CD4-positive, alpha-beta memory T cell (primary cell): ENCODE measurements at regions not wholly inside any gene's neighbourhood (a gene's known extent, or its start where the extent isn't known, plus 50 kb on each side); places are given as distances from the start of the nearest gene placed in this dataset.

ENCODE experiments used
- CTCF ChIA-PET: fragments of 350-600 bp; sonication (Branson Sonifier 250); formaldehyde crosslinking; loops from one replicate; lab custom pipeline; 2021; ENCODE audit warnings: inconsistent platforms; ENCODE audit not compliant: partially characterized antibody; lab: Charles Lee
- POLR2A ChIA-PET: fragments of 350-600 bp; sonication (Branson Sonifier 250); formaldehyde crosslinking; loops from one replicate; lab custom pipeline; 2021; ENCODE audit not compliant: partially characterized antibody; lab: Charles Lee
- DNase-seq, 5 donors: peaks; one replicate each; pipeline versions ENCODE4 v3.0.0 to v3.0.0-alpha.2; 2020 to 2022; ENCODE audit warnings: mixed read lengths in 1 of 5
- H3K27ac ChIP-seq: one replicate; pipeline ENCODE4 v1.7.0; 2013; ENCODE audit warnings: low read depth, low read length
- H3K27me3 ChIP-seq: 2 replicates; pipeline ENCODE4 v1.7.0; 2013; ENCODE audit warnings: mild to moderate bottlenecking, low read length, moderate library complexity; ENCODE audit not compliant: insufficient read depth
- H3K36me3 ChIP-seq: 2 replicates; pipeline ENCODE4 v1.7.0; 2013; ENCODE audit warnings: mild to moderate bottlenecking, low read length, moderate library complexity; ENCODE audit not compliant: insufficient read depth
- H3K4me1 ChIP-seq: 2 replicates; pipeline ENCODE4 v1.7.0; 2013; ENCODE audit warnings: mild to moderate bottlenecking, low read length, moderate library complexity; ENCODE audit not compliant: insufficient read depth
- H3K4me3 ChIP-seq, 2 donors: one replicate each; pipeline ENCODE4 v1.7.0; 2013; ENCODE audit warnings: low read length in 2 of 2, mild to moderate bottlenecking in 1 of 2
- H3K9me3 ChIP-seq, 2 donors: one replicate each; pipeline ENCODE4 v1.7.0; 2013; ENCODE audit warnings: low read length in 2 of 2, control low read depth in 1 of 2; ENCODE audit not compliant: control insufficient read depth in 1 of 2
- H3K27ac Mint-ChIP-seq, 7 donors: one replicate each; pipeline ENCODE4 v1.8.0; 2020 to 2021; ENCODE audit warnings: mixed read lengths in 7 of 7, mild to moderate bottlenecking in 6 of 7, inconsistent platforms in 3 of 7, moderate library complexity in 3 of 7
- H3K27me3 Mint-ChIP-seq, 2 donors: one replicate each; pipeline ENCODE4 v1.8.0; 2020 to 2021; ENCODE audit warnings: mixed read lengths in 2 of 2
- H3K36me3 Mint-ChIP-seq, 2 donors: one replicate each; pipeline ENCODE4 v1.8.0; 2020 to 2021; ENCODE audit warnings: mixed read lengths in 2 of 2, inconsistent platforms in 1 of 2, mild to moderate bottlenecking in 1 of 2
- H3K4me1 Mint-ChIP-seq, 4 donors: one replicate each; pipeline ENCODE4 v1.8.0; 2020 to 2021; ENCODE audit warnings: mixed read lengths in 4 of 4, mild to moderate bottlenecking in 1 of 4
- H3K4me3 Mint-ChIP-seq, 8 donors: one replicate each; pipeline ENCODE4 v1.8.0; 2020 to 2021; ENCODE audit warnings: mixed read lengths in 8 of 8, mild to moderate bottlenecking in 7 of 8, moderate library complexity in 6 of 8, inconsistent platforms in 3 of 8
- H3K9me3 Mint-ChIP-seq, 8 donors: one replicate each; pipeline ENCODE4 v1.8.0; 2020 to 2021; ENCODE audit warnings: mixed read lengths in 8 of 8, mild to moderate bottlenecking in 5 of 8, inconsistent platforms in 3 of 8, moderate library complexity in 1 of 8
- intact Hi-C: fragments of 100-400 bp; cut with micrococcal nuclease; formaldehyde crosslinking; loops from one replicate; pipeline ENCODE4 v1.15.1; 2023

DNA sequence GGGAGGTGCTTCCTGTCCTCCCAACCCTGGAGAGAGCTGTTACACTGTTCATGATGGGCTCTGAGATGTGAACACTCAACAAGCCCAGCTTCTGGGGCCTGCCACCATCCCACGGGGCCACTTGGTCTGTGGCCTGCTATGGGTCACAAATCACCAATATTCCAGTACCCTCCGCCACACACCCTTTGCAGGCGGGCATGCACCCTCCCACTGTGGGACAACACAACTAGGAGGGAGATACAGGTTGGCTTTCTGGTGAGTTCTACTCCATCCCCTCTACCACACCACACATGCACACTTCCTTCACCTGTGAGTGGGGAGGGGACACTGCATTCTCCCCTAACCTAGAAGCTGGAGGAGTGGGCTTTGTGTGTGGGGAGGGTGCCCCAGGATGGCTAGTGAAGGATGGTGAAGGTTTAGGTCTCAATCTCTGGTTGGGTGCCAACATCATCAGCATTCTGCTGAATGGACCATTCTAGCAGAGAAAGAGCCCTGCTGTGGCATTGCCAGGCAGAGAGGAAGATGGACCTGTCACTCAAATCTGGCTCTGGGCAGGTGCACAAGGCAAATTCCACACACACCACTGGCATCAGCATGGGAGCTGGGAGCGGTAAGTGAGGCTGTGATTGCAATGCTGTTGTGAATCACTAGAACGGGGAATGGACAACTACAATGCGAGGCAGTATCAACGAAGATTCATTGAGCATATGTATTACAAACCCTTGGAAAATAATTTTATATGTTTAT is 175.1 kb downstream of the THBS2 start:
- no peaks in the 10 kb centered on the region for H3K36me3 ChIP-seq
- H3K4me1 Mint-ChIP-seq, result no peaks in the 10 kb centered on the region
- POLR2A ChIA-PET, result no interaction called here
- no peak overlapping the region for H3K27ac Mint-ChIP-seq
- H3K27me3 ChIP-seq, result no peaks in the 10 kb centered on the region
- CTCF ChIA-PET, result no interaction called here
- no peak overlapping the region for H3K4me3 Mint-ChIP-seq
- H3K4me3 ChIP-seq, result no peak overlapping the region
- intact Hi-C loops, result no loop called here
- no peak overlapping the region for H3K27ac ChIP-seq
- no peak for DNase-seq
- H3K36me3 Mint-ChIP-seq, result no peaks in the 10 kb centered on the region
- H3K4me1 ChIP-seq, result no peaks in the 10 kb centered on the region
- H3K27me3 Mint-ChIP-seq, result peaks cover 2 to 5% of the 10 kb centered on the region in 2 donors
- H3K9me3 ChIP-seq, result no peaks in the 10 kb centered on the region
- H3K9me3 Mint-ChIP-seq, result peaks cover 0 to 2% (median 0%) of the 10 kb centered on the region in 8 donors

DNA sequence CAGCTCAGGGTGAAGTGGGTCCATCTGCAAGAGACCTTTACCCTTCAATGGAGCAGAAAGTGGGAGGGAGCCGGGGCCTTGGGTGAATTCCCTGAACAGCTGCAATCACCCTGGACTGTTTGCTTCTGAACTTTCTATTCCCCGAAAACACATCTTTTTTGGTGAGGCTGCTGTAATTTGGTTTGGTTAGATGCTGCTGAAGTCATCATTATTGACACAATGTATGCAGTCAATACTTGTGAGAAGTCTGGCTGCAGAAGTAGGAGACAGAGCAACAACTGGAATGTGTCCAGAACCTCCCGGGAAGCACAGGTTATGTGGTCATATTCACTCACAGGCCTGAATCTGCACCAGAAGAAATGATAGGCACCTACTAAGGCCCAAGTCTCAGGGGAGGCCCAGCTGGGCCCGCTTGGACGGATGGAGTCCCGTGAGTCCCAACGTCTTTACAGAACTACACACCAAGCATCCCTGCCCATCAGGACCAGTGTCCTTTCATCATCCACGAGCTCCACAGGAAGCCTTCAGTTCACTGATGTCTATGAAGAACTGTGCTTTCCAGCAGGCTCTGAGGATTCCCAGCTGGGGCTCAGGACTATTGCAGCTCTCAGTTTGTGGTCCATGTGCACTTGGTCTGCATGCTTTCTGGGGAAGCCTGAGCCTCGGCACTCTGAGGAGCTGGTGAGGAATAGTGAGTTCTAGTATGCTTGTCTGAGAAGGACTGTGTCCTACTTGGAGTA is 177.6 kb downstream of the THBS2 start:
- Histone ChIP-seq H3K27ac (no peak overlapping the region), H3K36me3 (no peaks in the 10 kb centered on the region), H3K4me3 (no peak overlapping the region), H3K27me3 (no peaks in the 10 kb centered on the region), H3K4me1 (no peaks in the 10 kb centered on the region), H3K9me3 (no peaks in the 10 kb centered on the region)
- Mint-ChIP-seq H3K9me3 (peaks cover 0 to 2% (median 0%) of the 10 kb centered on the region in 8 donors), H3K4me3 (no peak overlapping the region), H3K27ac (peak overlapping the region in 1 of 7 donors; percentile 48), H3K36me3 (no peaks in the 10 kb centered on the region), H3K4me1 (no peaks in the 10 kb centered on the region), H3K27me3 (peaks cover 2 to 5% of the 10 kb centered on the region in 2 donors)
- DNase-seq, result no peak
- ChIA-PET POLR2A (no interaction called here), CTCF (no interaction called here)
- intact Hi-C loops, result no loop called here

DNA sequence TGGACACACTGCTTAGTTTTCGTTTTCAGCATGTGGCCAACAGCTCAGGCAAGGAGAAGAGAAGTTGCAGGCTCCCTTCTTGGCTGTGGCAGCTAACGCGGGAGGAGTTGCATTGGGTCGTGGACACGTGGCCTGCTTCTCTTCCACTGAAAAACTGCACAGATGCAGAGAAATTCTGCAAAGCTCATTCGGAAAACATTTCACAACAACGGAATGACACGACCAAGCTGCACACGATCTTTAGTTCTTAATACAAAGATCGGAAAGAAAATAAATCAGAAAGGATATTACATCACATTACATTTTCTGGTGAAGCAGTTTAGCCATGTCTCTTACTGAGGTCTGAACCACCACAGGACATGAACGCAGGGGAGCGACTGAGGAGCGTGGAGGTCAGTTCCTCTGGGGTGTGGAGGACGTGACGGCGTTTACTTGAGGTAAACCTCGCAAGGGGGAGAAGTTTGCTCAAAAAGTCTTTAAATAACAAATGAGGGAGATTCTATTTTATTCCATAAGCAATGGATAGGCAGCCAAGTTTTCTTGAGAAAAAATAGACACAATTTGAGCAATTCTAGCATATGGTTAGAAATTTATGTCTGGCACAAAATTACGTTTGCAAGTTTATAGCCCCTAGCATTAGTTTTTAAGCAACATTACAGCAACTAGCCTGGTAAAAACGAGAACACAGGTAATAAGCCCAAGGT is 178.3 kb downstream of the THBS2 start:
- Histone ChIP-seq H3K36me3 (no peaks in the 10 kb centered on the region), H3K27me3 (no peaks in the 10 kb centered on the region), H3K27ac (no peak overlapping the region), H3K4me1 (no peaks in the 10 kb centered on the region), H3K4me3 (no peak overlapping the region), H3K9me3 (no peaks in the 10 kb centered on the region)
- H3K4me1 Mint-ChIP-seq, result no peaks in the 10 kb centered on the region
- intact Hi-C loops, result no loop called here
- ChIA-PET CTCF (no interaction called here), POLR2A (no interaction called here)
- H3K27ac Mint-ChIP-seq, result no peak overlapping the region
- H3K27me3 Mint-ChIP-seq, result peaks cover 2 to 5% of the 10 kb centered on the region in 2 donors
- DNase-seq, result no peak
- H3K9me3 Mint-ChIP-seq, result peaks cover 0 to 2% (median 0%) of the 10 kb centered on the region in 8 donors
- H3K4me3 Mint-ChIP-seq, result no peak overlapping the region
- no peaks in the 10 kb centered on the region for H3K36me3 Mint-ChIP-seq

DNA sequence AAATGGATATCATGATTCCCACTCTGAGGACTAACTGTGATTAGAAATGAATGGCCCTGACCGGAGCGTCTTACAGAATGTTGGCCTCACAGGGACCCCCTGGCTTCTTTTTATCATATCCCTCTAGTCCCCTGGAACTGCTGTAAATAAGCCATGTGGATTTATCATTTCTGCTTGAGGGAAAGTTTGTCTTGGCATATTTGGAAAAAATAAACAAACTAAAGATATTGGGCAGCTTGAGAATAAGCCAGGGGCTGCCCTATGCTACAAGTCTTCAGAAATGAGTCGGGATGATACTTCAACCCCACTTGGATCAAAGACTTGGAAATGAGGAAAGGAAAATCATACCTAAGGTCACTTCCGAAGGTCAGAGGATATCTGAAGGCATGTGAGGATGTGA is 179.1 kb downstream of the THBS2 start:
- H3K4me3 ChIP-seq, result no peak overlapping the region
- ChIA-PET CTCF (no interaction called here), POLR2A (no interaction called here)

DNA sequence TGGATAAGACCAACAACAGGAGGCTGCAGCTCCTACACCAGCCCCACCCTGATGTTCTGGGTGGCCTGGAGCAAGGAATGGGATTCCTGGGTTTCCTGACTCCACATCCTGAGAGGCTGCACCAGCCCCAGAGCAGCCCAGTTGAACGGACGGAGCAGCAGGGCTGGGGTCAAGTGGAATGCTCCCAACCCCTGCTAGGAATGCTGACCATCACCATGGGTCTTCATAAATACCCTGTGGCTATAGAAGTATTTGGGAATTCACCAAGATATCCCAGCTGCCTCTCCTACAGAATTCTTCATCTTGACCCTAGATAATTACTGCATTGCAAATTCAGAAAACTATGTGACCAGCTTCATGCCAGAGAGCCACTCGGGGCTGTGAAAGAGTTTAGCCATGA is 180.3 kb downstream of the THBS2 start:
- Histone ChIP-seq H3K4me3 (no peak overlapping the region), H3K4me1 (no peaks in the 10 kb centered on the region), H3K9me3 (no peaks in the 10 kb centered on the region), H3K27me3 (no peaks in the 10 kb centered on the region), H3K36me3 (no peaks in the 10 kb centered on the region), H3K27ac (no peak overlapping the region)
- no peak for DNase-seq
- Mint-ChIP-seq H3K9me3 (peaks cover 0 to 2% (median 0%) of the 10 kb centered on the region in 8 donors), H3K4me1 (no peaks in the 10 kb centered on the region), H3K27me3 (peaks cover 2 to 3% of the 10 kb centered on the region in 2 donors), H3K36me3 (no peaks in the 10 kb centered on the region), H3K4me3 (no peak overlapping the region), H3K27ac (no peak overlapping the region)
- POLR2A ChIA-PET, result no interaction called here
- intact Hi-C loops, result no loop called here
- CTCF ChIA-PET, result no interaction called here

More for the DNA sequence above, 179.1 kb downstream of the THBS2 start:
- Histone ChIP-seq H3K4me1 (no peaks in the 10 kb centered on the region), H3K27ac (no peak overlapping the region), H3K9me3 (no peaks in the 10 kb centered on the region), H3K27me3 (no peaks in the 10 kb centered on the region), H3K36me3 (no peaks in the 10 kb centered on the region)
- DNase-seq, result no peak
- Mint-ChIP-seq H3K27ac (no peak overlapping the region), H3K9me3 (peaks cover 0 to 2% (median 0%) of the 10 kb centered on the region in 8 donors), H3K4me1 (no peaks in the 10 kb centered on the region), H3K4me3 (no peak overlapping the region), H3K36me3 (no peaks in the 10 kb centered on the region), H3K27me3 (peaks cover 2 to 5% of the 10 kb centered on the region in 2 donors)
- intact Hi-C loops, result no loop called here

DNA sequence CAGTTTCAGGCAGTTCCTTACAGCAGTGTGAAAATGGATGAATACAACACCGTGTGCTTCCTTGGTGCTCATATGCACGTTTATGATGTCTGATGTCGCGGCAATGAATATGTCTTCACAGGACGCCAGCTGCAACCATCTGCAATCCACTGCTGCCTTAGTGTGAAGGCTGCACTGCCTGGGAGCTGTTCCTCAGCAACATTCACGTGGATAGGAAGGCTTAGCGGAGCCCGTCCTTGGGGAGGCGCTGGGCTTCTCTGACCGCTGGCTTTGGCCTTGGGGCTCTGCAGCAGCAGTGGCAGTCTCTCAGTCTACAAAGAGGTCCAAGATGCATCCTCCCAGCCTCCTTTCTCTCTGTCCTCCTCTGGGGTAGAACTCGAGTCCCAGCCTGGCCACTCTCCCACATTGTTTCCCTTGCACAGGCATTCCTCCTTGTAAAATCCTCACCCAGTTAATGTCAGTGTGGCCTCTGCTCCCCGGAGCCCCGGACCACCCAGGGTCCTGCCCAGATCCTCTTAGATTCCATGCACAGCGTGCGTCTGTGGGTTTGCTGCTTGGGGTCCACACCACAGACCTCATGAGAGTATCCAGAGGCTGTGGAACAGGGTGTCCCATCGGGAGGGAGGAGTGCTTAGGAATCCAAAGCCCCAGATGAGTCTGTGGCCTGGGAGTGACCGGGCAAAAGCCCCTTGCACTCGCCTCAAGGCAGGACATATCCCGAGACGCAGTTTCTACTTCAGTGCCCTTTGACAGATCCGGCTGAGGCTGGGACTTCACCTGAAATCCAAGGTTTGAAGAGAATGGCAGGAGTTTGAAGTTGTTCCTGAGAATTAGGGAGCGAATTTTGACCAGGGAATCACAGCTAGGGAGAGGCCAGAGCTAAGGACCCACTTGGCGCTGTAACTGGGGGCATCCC is 181.3 kb downstream of the THBS2 start:
- Histone ChIP-seq H3K27me3 (no peaks in the 10 kb centered on the region), H3K36me3 (no peaks in the 10 kb centered on the region), H3K9me3 (no peaks in the 10 kb centered on the region), H3K4me1 (no peaks in the 10 kb centered on the region), H3K27ac (no peak overlapping the region), H3K4me3 (no peak overlapping the region)
- intact Hi-C loops, result no loop called here
- Mint-ChIP-seq H3K4me1 (no peaks in the 10 kb centered on the region), H3K27ac (no peak overlapping the region), H3K4me3 (no peak overlapping the region), H3K36me3 (no peaks in the 10 kb centered on the region), H3K9me3 (peaks cover 0 to 2% (median 0%) of the 10 kb centered on the region in 8 donors), H3K27me3 (peaks cover 1 to 3% of the 10 kb centered on the region in 2 donors)
- no peak for DNase-seq
- ChIA-PET CTCF (no interaction called here), POLR2A (no interaction called here)
